Sigmoid colon (tissue), 6 donors: ENCODE measurements at regions not wholly inside any gene's neighbourhood (a gene's known extent, or its start where the extent isn't known, plus 50 kb on each side); places are given as distances from the start of the nearest gene placed in this dataset.

Source experiments
- DNase-seq: peaks from one replicate; pipeline ENCODE4 v3.0.0-alpha.2; 2019
- H3K27ac ChIP-seq, 4 donors: fragments of 200-600 bp; sonication (generic); one replicate each; pipeline ENCODE4 v1.5.1; 2016 to 2019; ENCODE audit warnings: mild to moderate bottlenecking in 1 of 4
- H3K27me3 ChIP-seq, 3 donors: fragments of 200-600 bp; sonication (generic); one replicate each; pipeline ENCODE4 v1.5.1; 2019; ENCODE audit warnings: mild to moderate bottlenecking in 1 of 3
- H3K36me3 ChIP-seq, 4 donors: fragments of 200-600 bp; sonication (generic); one replicate each; pipeline ENCODE4 v1.5.1; 2016 to 2019
- H3K4me1 ChIP-seq, 4 donors: fragments of 200-600 bp; sonication (generic); one replicate each; pipeline ENCODE4 v1.5.1; 2017 to 2019
- H3K4me3 ChIP-seq, 4 donors: fragments of 200-600 bp; sonication (generic); one replicate each; pipeline ENCODE4 v1.5.1; 2017 to 2019; ENCODE audit warnings: mild to moderate bottlenecking in 2 of 4, moderate library complexity in 1 of 4
- H3K9me3 ChIP-seq, 4 donors: fragments of 200-600 bp in 3 of 4; sonication (generic) in 3 of 4; one replicate each; pipeline versions ENCODE4 v1.5.1 to v1.6.1; 2013 to 2019
- CTCF ChIP-seq, 4 experiments: fragments of 450-650 bp in 3 of 4; fragments of 200-600 bp in 1 of 4; IDR thresholded peaks; one replicate each; pipeline ENCODE4 v1.5.1; 2016 to 2019; ENCODE audit warnings: antibody characterized with exemption in 4 of 4, mild to moderate bottlenecking in 3 of 4, moderate library complexity in 2 of 4
- EP300 ChIP-seq, 4 donors: sonication (generic); formaldehyde crosslinking; IDR thresholded peaks; one replicate each; pipeline ENCODE4 v1.6.1; 2017; ENCODE audit warnings: antibody characterized with exemption in 4 of 4
- POLR2A ChIP-seq, 2 donors: fragments of 450-650 bp; IDR thresholded peaks; one replicate each; pipeline ENCODE4 v1.6.1; 2016; ENCODE audit warnings: antibody characterized with exemption in 2 of 2, mild to moderate bottlenecking in 2 of 2, moderate library complexity in 2 of 2
- POLR2AphosphoS5 ChIP-seq, 4 donors: sonication (generic); formaldehyde crosslinking; IDR thresholded peaks; one replicate each; pipeline ENCODE4 v1.6.1; 2017; ENCODE audit warnings: antibody characterized with exemption in 4 of 4
- WGBS, 2 donors: extraction: QIAGEN DNeasy Blood & Tissue Kit; methylation state at CpG; one replicate each; pipeline ENCODE4 v1.1.7; 2013; 5-methylcytosine and 5-hydroxymethylcytosine counted together
- intact Hi-C: fragments of 100-400 bp; cut with DNase I; formaldehyde crosslinking; loops from one replicate; pipeline ENCODE4 v1.15.1; 2023
- donor health status: healthy with polysubstance abuse.
- donor health status: healthy.

GRCh38 chr13:52931539-52932431 lies 83.3 kb upstream of the PCDH8 start:
- 56 to 59% methylated on average over 4 of the region's 4 CpGs for WGBS, 2 donors
- H3K4me1 ChIP-seq = no peaks in the 10 kb centered on the region
- H3K9me3 ChIP-seq = no peaks in the 10 kb centered on the region
- no peaks in the 10 kb centered on the region for H3K36me3 ChIP-seq
- no peak overlapping the region for H3K27ac ChIP-seq
- TF ChIP-seq CTCF (IDR thresholded peaks at IDR 0.05) (no peak), POLR2AphosphoS5 (IDR thresholded peaks at IDR 0.05) (no peak), POLR2A (IDR thresholded peaks at IDR 0.05) (no peak), EP300 (IDR thresholded peaks at IDR 0.05) (no peak)
- intact Hi-C loops = no loop called here
- no peak for DNase-seq
- H3K4me3 ChIP-seq = no peak overlapping the region
- H3K27me3 ChIP-seq = no peaks in the 10 kb centered on the region

GRCh38 chr13:52931131-52931530 lies 82.7 kb upstream of the PCDH8 start:
- intact Hi-C loops = no loop called here
- Histone ChIP-seq H3K27ac (no peak overlapping the region), H3K4me3 (no peak overlapping the region), H3K4me1 (no peaks in the 10 kb centered on the region), H3K9me3 (no peaks in the 10 kb centered on the region), H3K27me3 (no peaks in the 10 kb centered on the region), H3K36me3 (no peaks in the 10 kb centered on the region)
- no peak for DNase-seq
- no peak for TF ChIP-seq POLR2AphosphoS5 (IDR thresholded peaks at IDR 0.05)
- WGBS, 2 donors = 74 to 81% methylated on average over 5 of the region's 5 CpGs

GRCh38 chr13:52929846-52930245 lies 81.4 kb upstream of the PCDH8 start:
- no peak for DNase-seq
- intact Hi-C loops = no loop called here
- Histone ChIP-seq H3K27ac (no peak overlapping the region), H3K27me3 (no peaks in the 10 kb centered on the region), H3K4me1 (no peaks in the 10 kb centered on the region), H3K36me3 (no peaks in the 10 kb centered on the region), H3K4me3 (no peak overlapping the region), H3K9me3 (no peaks in the 10 kb centered on the region)
- 66 to 76% methylated on average over 2 of the region's 2 CpGs for WGBS, 2 donors
- no peak for TF ChIP-seq CTCF (IDR thresholded peaks at IDR 0.05)
- no peak for TF ChIP-seq POLR2A (IDR thresholded peaks at IDR 0.05)
- TF ChIP-seq EP300 (IDR thresholded peaks at IDR 0.05) = no peak
- TF ChIP-seq POLR2AphosphoS5 (IDR thresholded peaks at IDR 0.05) = no peak

GRCh38 chr13:52926971-52927370 lies 78.5 kb upstream of the PCDH8 start:
- intact Hi-C loops = no loop called here
- Histone ChIP-seq H3K27ac (no peak overlapping the region), H3K27me3 (no peaks in the 10 kb centered on the region), H3K9me3 (no peaks in the 10 kb centered on the region), H3K4me3 (no peak overlapping the region), H3K36me3 (no peaks in the 10 kb centered on the region), H3K4me1 (no peaks in the 10 kb centered on the region)
- no peak for DNase-seq
- 92% methylated on average over 2 of the region's 2 CpGs for WGBS, 2 donors
- TF ChIP-seq EP300 (IDR thresholded peaks at IDR 0.05) (no peak), CTCF (IDR thresholded peaks at IDR 0.05) (no peak), POLR2A (IDR thresholded peaks at IDR 0.05) (no peak), POLR2AphosphoS5 (IDR thresholded peaks at IDR 0.05) (no peak)

GRCh38 chr13:52925775-52926285 lies 77.4 kb upstream of the PCDH8 start:
- TF ChIP-seq EP300 (IDR thresholded peaks at IDR 0.05) (no peak), POLR2AphosphoS5 (IDR thresholded peaks at IDR 0.05) (no peak), POLR2A (IDR thresholded peaks at IDR 0.05) (no peak), CTCF (IDR thresholded peaks at IDR 0.05) (no peak)
- DNase-seq = no peak
- intact Hi-C loops = no loop called here
- Histone ChIP-seq H3K9me3 (no peaks in the 10 kb centered on the region), H3K4me3 (no peak overlapping the region), H3K27me3 (no peaks in the 10 kb centered on the region), H3K27ac (no peak overlapping the region), H3K4me1 (no peaks in the 10 kb centered on the region), H3K36me3 (no peaks in the 10 kb centered on the region)
- 83 to 88% methylated on average over 13 of the region's 13 CpGs for WGBS, 2 donors
